ENCODE measurements at regions not wholly inside any gene's neighbourhood (a gene's known extent, or its start where the extent isn't known, plus 50 kb on each side); places are given as distances from the start of the nearest gene placed in this dataset.
"Not testable (repeated sequence)": the region's sequence is repeated elsewhere in the genome, so short reads cannot be mapped to it uniquely, and the experiment has no call there.

DNA sequence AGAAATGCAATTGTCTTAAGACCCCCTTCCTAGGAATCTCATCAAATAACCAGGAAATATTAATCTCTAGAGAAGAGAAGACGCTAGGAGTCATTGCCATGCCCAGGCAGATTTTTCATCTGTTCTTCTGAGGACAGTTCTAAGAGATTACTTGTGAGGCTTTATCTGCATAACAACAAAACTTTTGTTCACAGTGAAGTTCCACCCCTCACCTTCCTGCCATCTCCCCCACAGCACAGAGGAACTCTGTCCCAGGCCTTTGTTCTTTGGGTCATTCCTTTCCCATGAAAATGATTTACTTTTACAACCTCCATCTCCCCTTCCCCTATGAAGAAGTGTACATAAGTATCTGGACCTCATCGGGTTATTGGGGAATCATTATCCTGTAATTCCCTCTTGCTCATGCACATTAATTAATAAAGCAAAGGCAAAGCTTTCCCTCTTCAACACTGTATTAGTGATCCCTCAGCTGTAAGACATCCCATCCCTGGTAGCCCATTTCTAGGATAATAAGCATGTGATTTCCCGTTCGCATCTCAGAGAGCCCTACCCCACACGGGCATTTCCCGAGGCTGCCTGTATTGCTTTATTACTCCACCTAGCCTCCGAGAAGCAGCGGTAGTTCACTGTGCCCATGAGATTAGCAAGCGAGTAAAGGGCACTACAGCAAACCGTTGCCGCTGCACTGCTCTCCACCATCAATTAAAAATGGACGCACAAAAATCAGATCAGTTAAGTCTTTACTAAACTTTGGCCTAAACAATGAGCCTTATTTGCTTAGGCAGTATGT lies 384.4 kb upstream of the CAMK1G start:
- TF ChIP-seq, protein P1, sequence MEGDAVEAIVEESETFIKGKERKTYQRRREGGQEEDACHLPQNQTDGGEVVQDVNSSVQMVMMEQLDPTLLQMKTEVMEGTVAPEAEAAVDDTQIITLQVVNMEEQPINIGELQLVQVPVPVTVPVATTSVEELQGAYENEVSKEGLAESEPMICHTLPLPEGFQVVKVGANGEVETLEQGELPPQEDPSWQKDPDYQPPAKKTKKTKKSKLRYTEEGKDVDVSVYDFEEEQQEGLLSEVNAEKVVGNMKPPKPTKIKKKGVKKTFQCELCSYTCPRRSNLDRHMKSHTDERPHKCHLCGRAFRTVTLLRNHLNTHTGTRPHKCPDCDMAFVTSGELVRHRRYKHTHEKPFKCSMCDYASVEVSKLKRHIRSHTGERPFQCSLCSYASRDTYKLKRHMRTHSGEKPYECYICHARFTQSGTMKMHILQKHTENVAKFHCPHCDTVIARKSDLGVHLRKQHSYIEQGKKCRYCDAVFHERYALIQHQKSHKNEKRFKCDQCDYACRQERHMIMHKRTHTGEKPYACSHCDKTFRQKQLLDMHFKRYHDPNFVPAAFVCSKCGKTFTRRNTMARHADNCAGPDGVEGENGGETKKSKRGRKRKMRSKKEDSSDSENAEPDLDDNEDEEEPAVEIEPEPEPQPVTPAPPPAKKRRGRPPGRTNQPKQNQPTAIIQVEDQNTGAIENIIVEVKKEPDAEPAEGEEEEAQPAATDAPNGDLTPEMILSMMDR (IDR thresholded peaks at IDR 0.05), result no peak
- no peak for ATAC-seq (ENCODE audit: low FRiP score)

DNA sequence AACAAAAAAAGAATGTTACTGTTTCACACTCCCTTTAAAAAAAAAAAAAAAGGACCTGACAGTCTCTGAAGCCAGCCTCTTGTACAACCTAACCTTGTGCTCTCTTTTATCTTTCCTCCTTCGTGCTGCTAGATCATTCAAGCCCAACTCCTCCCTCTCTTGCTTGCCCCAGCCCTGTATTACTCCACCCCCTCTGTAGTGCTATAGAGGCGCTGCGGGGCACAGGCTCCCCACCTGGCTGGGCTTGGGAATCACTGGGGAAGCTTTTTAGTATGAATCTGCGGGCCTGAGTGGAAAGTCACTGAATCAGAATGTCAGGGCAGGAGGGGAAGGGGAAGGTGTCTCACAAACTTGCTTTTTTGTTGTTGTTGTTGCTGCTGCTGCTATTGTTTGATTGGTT lies 383.7 kb upstream of the CAMK1G start:
- TF ChIP-seq, protein P1 (IDR thresholded peaks at IDR 0.05), result no peak
- ATAC-seq (ENCODE audit: low FRiP score) (no peak), DNase-seq (ENCODE audit: low spot score) (no peak)

More for the DNA sequence above, 384.4 kb upstream of the CAMK1G start:
- DNase-seq (ENCODE audit: low spot score), result no peak

DNA sequence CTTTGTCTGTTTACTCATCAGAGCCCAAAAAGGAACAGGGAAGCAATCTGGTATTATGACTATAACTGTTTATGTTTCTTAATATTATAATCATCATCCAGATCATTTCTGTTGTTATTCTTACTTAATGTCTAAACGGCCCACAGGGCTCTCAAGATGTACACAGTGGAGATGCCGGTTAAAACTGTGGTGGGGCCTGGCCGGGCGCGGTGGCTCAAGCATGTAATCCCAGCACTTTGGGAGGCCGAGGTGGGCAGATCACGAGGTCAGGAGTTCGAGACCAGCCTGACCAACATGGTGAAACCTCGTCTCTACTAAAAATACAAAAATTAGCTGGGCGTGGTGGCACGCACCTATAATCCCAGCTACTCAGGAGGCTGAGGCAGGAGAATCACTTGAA lies 381.2 kb upstream of the CAMK1G start:
- not testable (repeated sequence) for DNase-seq (ENCODE audit: low spot score); ATAC-seq (ENCODE audit: low FRiP score)

DNA sequence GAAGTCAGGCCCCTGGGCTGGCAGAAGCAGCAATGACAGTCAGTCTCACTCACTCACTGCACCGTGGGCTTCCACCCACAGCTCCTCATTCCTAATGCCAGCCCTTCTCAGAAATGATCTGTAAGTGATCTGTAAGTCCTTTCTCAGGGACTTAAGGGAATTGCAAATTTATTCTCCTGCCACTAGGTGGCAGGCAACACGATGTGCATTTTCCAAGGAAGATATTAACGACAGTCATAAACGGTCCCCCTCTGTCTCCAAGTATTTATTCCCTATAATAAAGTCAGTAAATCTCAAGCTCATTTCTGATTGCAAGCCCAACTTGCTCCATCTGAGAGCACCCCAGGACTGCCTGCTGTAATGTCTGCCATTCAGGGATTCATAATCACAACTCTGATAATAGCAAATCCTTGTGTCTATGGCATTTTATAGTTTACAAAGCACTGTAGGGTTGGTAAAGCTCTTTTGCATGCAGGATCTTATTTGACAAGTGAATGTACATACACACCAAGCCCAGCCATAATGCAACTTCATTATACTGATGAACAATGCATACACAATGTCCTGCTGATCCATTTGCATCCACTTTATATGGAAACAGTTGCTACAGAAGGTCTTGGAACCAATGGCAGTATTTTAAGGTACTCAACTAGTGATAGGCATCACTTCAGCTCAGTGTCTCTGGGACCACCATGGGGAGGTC lies 380.5 kb upstream of the CAMK1G start:
- ATAC-seq (ENCODE audit: low FRiP score) (no peak), DNase-seq (ENCODE audit: low spot score) (no peak)
- TF ChIP-seq, protein P1 (IDR thresholded peaks at IDR 0.05), result no peak

DNA sequence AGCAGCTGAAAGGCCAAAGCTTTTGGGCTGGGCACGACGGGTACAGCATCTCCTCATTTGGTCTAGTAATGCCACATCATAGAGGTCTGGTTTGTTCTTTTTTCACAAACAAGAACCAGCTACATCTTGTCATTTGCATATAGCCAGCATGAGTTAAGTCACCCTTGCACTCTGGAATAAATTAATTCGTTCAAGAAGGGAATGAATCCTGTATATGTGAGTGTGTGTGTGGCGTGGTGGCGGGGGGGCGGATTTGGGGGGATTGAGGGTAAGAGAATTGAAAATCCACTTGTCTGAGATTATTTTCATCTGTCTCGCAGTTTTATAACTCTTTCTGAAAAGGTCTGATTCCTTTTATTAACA lies 380.0 kb upstream of the CAMK1G start:
- TF ChIP-seq, protein P1 (IDR thresholded peaks at IDR 0.05), result no peak
- DNase-seq (ENCODE audit: low spot score) (no peak), ATAC-seq (ENCODE audit: low FRiP score) (no peak)

DNA sequence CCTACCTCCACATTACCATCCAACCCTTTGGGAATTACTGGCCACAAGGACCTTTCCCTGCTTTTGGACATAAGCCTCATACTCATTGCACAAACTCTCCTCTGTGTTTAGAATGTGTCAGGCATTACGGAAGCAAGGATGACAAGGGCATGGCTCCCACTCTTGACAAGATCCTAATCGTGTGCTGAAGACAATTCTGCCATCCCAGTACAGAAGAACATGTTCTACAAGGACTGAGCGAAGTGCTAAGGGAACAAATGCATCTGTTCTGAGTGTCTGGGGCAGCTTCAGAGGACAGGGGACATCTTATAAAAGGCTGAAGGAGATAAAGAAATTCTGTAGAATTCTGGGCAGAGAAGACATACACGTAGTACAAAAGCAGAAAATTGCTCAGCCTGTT lies 378.5 kb upstream of the CAMK1G start:
- DNase-seq (ENCODE audit: low spot score), result no peak
- TF ChIP-seq, protein P1 (IDR thresholded peaks at IDR 0.05), result no peak
- no peak for ATAC-seq (ENCODE audit: low FRiP score)

DNA sequence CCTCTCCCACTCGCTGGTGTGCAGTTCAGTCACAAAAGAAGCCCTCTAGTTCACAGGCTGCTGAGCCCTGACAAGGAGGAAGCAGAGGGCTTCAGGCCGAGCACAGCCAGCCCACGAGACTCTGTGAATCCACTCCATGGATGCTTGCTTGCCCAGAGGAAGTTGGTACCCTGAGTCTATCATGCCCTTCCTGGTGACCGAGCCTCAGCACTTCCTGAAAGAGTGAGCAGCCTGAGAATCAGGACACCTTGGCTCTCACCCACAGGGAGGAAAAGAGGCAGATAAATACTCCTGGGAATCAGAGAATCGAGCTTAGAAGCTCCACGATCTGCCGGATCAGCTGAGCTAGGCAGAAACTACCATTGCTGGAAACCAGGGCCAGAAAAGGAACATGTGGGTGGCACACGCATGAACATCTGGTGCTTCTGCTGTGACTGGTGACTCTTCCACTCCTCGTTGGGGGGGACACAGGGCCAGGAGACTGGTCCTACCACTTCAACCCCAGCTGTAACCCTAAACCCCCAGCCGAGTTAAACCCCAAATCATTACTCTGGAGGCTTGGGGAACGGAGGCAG lies 376.3 kb upstream of the CAMK1G start:
- no peak for DNase-seq (ENCODE audit: low spot score)
- ATAC-seq (ENCODE audit: low FRiP score), result peak; percentile 23
- TF ChIP-seq, protein P1 (IDR thresholded peaks at IDR 0.05), result no peak
